ENCODE measurements at regions not wholly inside any gene's neighbourhood (a gene's known extent, or its start where the extent isn't known, plus 50 kb on each side); places are given as distances from the start of the nearest gene placed in this dataset.

DNA sequence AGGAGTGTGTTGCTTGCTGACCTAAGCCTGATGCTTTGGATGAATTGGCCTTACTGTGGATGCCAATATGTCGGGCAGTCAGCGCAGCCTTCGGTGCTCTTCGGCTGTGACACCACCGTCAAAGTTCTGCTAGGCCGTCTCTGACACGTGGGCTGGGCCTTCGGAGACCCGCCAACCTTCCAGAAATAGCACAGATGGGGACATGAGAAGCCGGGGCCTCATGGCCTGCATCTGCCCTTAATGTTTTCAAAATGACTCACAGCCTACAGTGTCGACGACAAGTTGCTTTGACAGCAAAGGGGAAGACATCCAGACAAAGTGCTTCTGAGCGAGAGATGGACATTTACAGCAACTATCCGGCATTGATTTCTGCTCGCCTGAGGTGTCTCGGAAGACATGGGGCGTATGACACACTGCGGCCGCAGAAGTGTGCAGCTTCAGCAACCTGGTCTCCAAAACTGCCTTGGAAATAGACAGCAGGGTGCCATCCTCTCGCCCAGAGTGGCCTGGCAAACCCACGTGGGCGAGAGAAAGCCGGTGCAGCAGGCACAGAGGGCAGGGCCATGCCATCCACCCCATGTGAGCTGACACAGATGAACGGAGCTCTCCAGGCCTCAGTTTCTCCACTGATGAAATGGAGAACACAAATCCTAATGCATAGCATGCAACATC is 94.0 kb upstream of the PPP2R2D start:
- H3K9me3 ChIP-seq = no peaks in the 10 kb centered on the region
- H3K27ac ChIP-seq = no peak overlapping the region
- intact Hi-C loops (cut with DNase I; ENCODE audit: low total_unique reads) = no loop called here
- TF ChIP-seq, protein P1, sequence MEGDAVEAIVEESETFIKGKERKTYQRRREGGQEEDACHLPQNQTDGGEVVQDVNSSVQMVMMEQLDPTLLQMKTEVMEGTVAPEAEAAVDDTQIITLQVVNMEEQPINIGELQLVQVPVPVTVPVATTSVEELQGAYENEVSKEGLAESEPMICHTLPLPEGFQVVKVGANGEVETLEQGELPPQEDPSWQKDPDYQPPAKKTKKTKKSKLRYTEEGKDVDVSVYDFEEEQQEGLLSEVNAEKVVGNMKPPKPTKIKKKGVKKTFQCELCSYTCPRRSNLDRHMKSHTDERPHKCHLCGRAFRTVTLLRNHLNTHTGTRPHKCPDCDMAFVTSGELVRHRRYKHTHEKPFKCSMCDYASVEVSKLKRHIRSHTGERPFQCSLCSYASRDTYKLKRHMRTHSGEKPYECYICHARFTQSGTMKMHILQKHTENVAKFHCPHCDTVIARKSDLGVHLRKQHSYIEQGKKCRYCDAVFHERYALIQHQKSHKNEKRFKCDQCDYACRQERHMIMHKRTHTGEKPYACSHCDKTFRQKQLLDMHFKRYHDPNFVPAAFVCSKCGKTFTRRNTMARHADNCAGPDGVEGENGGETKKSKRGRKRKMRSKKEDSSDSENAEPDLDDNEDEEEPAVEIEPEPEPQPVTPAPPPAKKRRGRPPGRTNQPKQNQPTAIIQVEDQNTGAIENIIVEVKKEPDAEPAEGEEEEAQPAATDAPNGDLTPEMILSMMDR (IDR thresholded peaks at IDR 0.05) = no peak
- TF ChIP-seq POLR2A (IDR thresholded peaks at IDR 0.05) = no peak
- DNase-seq = no peak
- no peaks in the 10 kb centered on the region for H3K36me3 ChIP-seq
- no peaks in the 10 kb centered on the region for H3K27me3 ChIP-seq
- no peak overlapping the region for H3K4me3 ChIP-seq
- H3K4me1 ChIP-seq = no peaks in the 10 kb centered on the region

- no peak overlapping the region for H3K4me3 ChIP-seq
- H3K4me1 ChIP-seq = no peaks in the 10 kb centered on the region
- no peak for DNase-seq
- intact Hi-C loops (cut with DNase I; ENCODE audit: low total_unique reads) = no loop called here
- no peak for TF ChIP-seq POLR2A (IDR thresholded peaks at IDR 0.05)
- TF ChIP-seq, protein P1 (IDR thresholded peaks at IDR 0.05) = no peak
- H3K9me3 ChIP-seq = no peaks in the 10 kb centered on the region
- no peak overlapping the region for H3K27ac ChIP-seq
- no peaks in the 10 kb centered on the region for H3K27me3 ChIP-seq
- no peaks in the 10 kb centered on the region for H3K36me3 ChIP-seq
These were observed 92.4 kb upstream of the PPP2R2D start for GRCh38 chr10:131808370-131808930.

DNA sequence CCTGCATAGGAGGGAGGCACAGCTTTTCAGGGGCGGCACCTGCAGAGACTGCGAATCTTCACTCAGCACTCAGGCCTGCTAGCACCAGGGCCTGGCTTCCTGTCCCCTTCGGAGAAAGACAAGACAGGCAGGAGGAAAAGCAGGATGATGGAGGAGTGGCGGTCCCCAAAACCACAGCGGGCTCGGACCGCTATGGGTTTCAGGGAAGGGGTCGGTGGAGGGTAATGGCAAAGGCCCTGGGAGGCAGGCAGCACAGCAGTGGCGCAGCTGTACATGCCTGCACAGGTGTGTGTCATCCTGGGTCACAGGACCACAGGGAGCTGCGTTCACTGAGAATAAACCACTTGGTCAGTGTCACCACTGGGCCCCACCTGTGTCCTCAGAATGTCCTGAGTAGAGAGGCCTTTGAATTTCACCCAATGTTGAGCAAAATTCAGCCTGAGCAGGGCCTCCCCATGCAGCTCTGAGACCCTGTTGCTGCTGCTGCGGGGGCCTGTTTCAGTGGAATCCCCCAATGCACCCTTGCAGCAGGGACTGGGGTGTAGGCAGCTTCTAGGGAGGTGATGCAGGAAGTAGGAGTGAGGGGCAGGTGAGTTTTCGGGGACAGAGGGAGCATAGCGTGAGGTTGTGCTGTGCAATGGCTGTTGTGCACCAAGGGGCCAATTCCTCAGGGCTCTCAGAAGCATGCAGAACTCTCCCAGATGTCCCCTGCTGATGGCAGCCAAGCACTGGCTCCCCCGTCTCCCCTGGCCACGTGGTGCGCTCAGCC is 90.6 kb upstream of the PPP2R2D start:
- Histone ChIP-seq H3K27me3 (no peaks in the 10 kb centered on the region), H3K9me3 (no peaks in the 10 kb centered on the region), H3K4me3 (no peak overlapping the region), H3K27ac (no peak overlapping the region), H3K4me1 (no peaks in the 10 kb centered on the region), H3K36me3 (no peaks in the 10 kb centered on the region)
- intact Hi-C loops (cut with DNase I; ENCODE audit: low total_unique reads) = no loop called here
- TF ChIP-seq POLR2A (IDR thresholded peaks at IDR 0.05) = no peak
- TF ChIP-seq, protein P1 (IDR thresholded peaks at IDR 0.05) = no peak
- no peak for DNase-seq

DNA sequence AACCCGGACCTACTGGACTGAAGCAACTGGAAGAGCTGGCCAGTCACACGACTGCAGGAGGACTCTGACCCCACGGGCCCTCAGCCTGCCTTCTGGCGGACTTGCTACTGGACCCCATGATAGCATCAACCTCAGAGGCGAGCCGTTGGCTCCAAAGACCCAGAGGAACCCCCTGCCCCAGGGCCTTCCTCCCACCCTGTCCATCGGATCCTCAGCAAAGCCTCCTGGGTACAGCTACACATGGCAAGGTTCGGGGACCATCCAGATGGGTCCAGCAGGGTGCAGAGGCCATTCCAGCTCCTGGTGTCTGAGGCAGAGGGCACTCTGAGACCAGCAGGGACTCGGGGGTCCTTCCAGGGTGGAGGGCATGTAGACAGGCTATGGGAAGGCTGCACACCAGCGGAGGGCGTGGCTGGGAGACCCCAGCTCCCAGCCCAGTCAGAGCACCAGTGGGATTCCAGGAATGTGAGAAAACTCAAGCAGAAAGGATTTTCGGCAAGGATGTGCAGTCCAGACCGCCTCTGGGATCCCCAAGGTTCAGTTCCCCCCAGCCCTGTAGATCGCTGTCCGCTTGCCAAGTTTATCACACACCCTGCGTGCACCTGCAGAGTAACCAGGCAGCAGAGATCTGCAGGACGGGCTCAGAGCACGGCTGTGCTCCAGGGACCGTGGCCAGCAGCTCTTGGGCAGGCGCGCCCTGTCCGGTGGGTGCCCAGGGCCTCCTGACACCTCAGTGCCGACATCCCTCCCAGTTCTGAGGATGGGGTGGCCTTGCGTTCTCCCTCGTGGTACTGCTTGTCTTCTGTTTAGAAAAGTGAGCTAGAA is 89.8 kb upstream of the PPP2R2D start:
- no peaks in the 10 kb centered on the region for H3K36me3 ChIP-seq
- H3K4me3 ChIP-seq = no peak overlapping the region
- no peaks in the 10 kb centered on the region for H3K9me3 ChIP-seq
- TF ChIP-seq, protein P1 (IDR thresholded peaks at IDR 0.05) = no peak
- TF ChIP-seq POLR2A (IDR thresholded peaks at IDR 0.05) = no peak
- H3K4me1 ChIP-seq = no peaks in the 10 kb centered on the region
- no peak overlapping the region for H3K27ac ChIP-seq
- intact Hi-C loops (cut with DNase I; ENCODE audit: low total_unique reads) = no loop called here
- DNase-seq = no peak
- no peaks in the 10 kb centered on the region for H3K27me3 ChIP-seq

Measured in uterus (tissue), 3 donors.